H9 (cell line): ENCODE measurements at regions not wholly inside any gene's neighbourhood (a gene's known extent, or its start where the extent isn't known, plus 50 kb on each side); places are given as distances from the start of the nearest gene placed in this dataset.

ENCODE experiments used
- DNase-seq: peaks from one replicate; pipeline ENCODE4 v3.0.0-alpha.2; 2017
- H2AFZ ChIP-seq: one replicate; pipeline ENCODE4 v1.6.1; 2013; ENCODE audit warnings: mild to moderate bottlenecking, low read length, control low read depth, moderate library complexity
- H2AK5ac ChIP-seq: 2 replicates; pipeline ENCODE4 v1.6.1; 2013; ENCODE audit warnings: low read length, control low read depth, mixed read lengths; ENCODE audit not compliant: insufficient read length
- H2BK120ac ChIP-seq: one replicate; pipeline ENCODE4 v1.6.1; 2013; ENCODE audit warnings: low read depth, mild to moderate bottlenecking, low read length, control low read depth, inconsistent platforms; ENCODE audit not compliant: poor library complexity, severe bottlenecking
- H2BK12ac ChIP-seq: 2 replicates; pipeline ENCODE4 v1.6.1; 2013; ENCODE audit warnings: low read length, control low read depth, mixed read lengths, low read depth; ENCODE audit not compliant: insufficient read length
- H2BK15ac ChIP-seq: 2 replicates; pipeline ENCODE4 v1.6.1; 2013; ENCODE audit warnings: low read depth, low read length, control low read depth
- H2BK20ac ChIP-seq: one replicate; pipeline ENCODE4 v1.6.1; 2013; ENCODE audit warnings: low read depth, mild to moderate bottlenecking, low read length, control low read depth, inconsistent platforms; ENCODE audit not compliant: poor library complexity, severe bottlenecking
- H2BK5ac ChIP-seq: 2 replicates; pipeline ENCODE4 v1.6.1; 2013; ENCODE audit warnings: low read length, control low read depth, mixed read lengths; ENCODE audit not compliant: insufficient read length
- H3K14ac ChIP-seq: 2 replicates; pipeline ENCODE4 v1.6.1; 2013; ENCODE audit warnings: low read length, control low read depth; ENCODE audit not compliant: insufficient read depth
- H3K18ac ChIP-seq: 2 replicates; pipeline ENCODE4 v1.6.1; 2013; ENCODE audit warnings: low read depth, mild to moderate bottlenecking, mixed read lengths, low read length, control low read depth; ENCODE audit not compliant: insufficient read length
- H3K23ac ChIP-seq: 2 replicates; pipeline ENCODE4 v1.6.1; 2013; ENCODE audit warnings: low read length, control low read depth, mixed read lengths, low read depth; ENCODE audit not compliant: insufficient read length
- H3K23me2 ChIP-seq: 2 replicates; pipeline ENCODE4 v1.6.1; 2013; ENCODE audit warnings: low read depth, mild to moderate bottlenecking, mixed read lengths, low read length, control low read depth; ENCODE audit not compliant: insufficient read length, poor library complexity, severe bottlenecking
- H3K27ac ChIP-seq: 2 replicates; pipeline ENCODE4 v1.5.1; 2013; ENCODE audit warnings: low read length, control low read depth, mixed read lengths, low read depth; ENCODE audit not compliant: insufficient read length
- H3K27me3 ChIP-seq: 2 replicates; pipeline ENCODE4 v1.6.1; 2013; ENCODE audit warnings: low read length, control low read depth, inconsistent platforms; ENCODE audit not compliant: insufficient read depth
- H3K4ac ChIP-seq: 2 replicates; pipeline ENCODE4 v1.6.1; 2013; ENCODE audit warnings: low read depth, mild to moderate bottlenecking, control low read depth, inconsistent platforms, low read length, moderate library complexity
- H3K4me1 ChIP-seq: 2 replicates; pipeline ENCODE4 v1.6.1; 2013; ENCODE audit warnings: low read length, control low read depth, inconsistent platforms; ENCODE audit not compliant: insufficient read depth
- H3K4me2 ChIP-seq: 2 replicates; pipeline ENCODE4 v1.6.1; 2013; ENCODE audit warnings: low read length, control low read depth, mixed read lengths; ENCODE audit not compliant: insufficient read length, insufficient read depth
- H3K56ac ChIP-seq: 2 replicates; pipeline ENCODE4 v1.6.1; 2013; ENCODE audit warnings: low read depth, mild to moderate bottlenecking, mixed read lengths, low read length, control low read depth; ENCODE audit not compliant: insufficient read length
- H3K79me1 ChIP-seq: 2 replicates; pipeline ENCODE4 v1.6.1; 2013; ENCODE audit warnings: low read depth, mild to moderate bottlenecking, moderate library complexity, low read length, control low read depth, inconsistent platforms; ENCODE audit not compliant: insufficient read depth, poor library complexity, severe bottlenecking
- H3K79me2 ChIP-seq: 2 replicates; pipeline ENCODE4 v1.6.1; 2013; ENCODE audit warnings: low read length, control low read depth, inconsistent platforms; ENCODE audit not compliant: insufficient read depth
- H3K9ac ChIP-seq: 2 replicates; pipeline ENCODE4 v1.6.1; 2013; ENCODE audit warnings: low read length, control low read depth, mixed read lengths; ENCODE audit not compliant: insufficient read length; ENCODE audit errors: extremely low read depth
- H3K9me3 ChIP-seq: one replicate; pipeline ENCODE4 v1.6.1; 2013; ENCODE audit warnings: low read depth, low read length, inconsistent platforms; ENCODE audit not compliant: control insufficient read depth
- H3T11ph ChIP-seq: one replicate; pipeline ENCODE4 v1.6.1; 2013; ENCODE audit warnings: mild to moderate bottlenecking, low read length, control low read depth, inconsistent platforms
- H4K20me1 ChIP-seq: one replicate; pipeline ENCODE4 v1.6.1; 2013; ENCODE audit not compliant: control insufficient read depth, insufficient read length, insufficient read depth
- H4K5ac ChIP-seq: 2 replicates; pipeline ENCODE4 v1.6.1; 2013; ENCODE audit warnings: low read depth, mild to moderate bottlenecking, mixed read lengths, low read length, control low read depth; ENCODE audit not compliant: insufficient read length
- H4K8ac ChIP-seq: replicated peaks from 2 replicates; pipeline ENCODE4 v1.6.1; 2013; ENCODE audit warnings: low read length, control low read depth, mixed read lengths, low read depth; ENCODE audit not compliant: insufficient read length
- H4K91ac ChIP-seq: 2 replicates; pipeline ENCODE4 v1.6.1; 2013; ENCODE audit warnings: low read depth, mild to moderate bottlenecking, moderate library complexity, mixed read lengths, low read length, control low read depth; ENCODE audit not compliant: insufficient read length
- H3K27ac Mint-ChIP-seq, 3 experiments: 2 replicates in 2 of 3; 3 replicates in 1 of 3; pipeline ENCODE4 v1.8.0; 2020 to 2021; ENCODE audit warnings: mixed read lengths in 3 of 3, mild to moderate bottlenecking in 1 of 3, moderate library complexity in 1 of 3
- H3K27me3 Mint-ChIP-seq: 2 replicates; pipeline ENCODE4 v1.8.0; 2021; ENCODE audit warnings: low read depth, mild to moderate bottlenecking, moderate library complexity, mixed read lengths
- H3K36me3 Mint-ChIP-seq, 3 experiments: 2 replicates in 2 of 3; 3 replicates in 1 of 3; pipeline ENCODE4 v1.8.0; 2020 to 2021; ENCODE audit warnings: low read depth in 3 of 3, mixed read lengths in 3 of 3; ENCODE audit not compliant: insufficient read depth in 1 of 3
- H3K4me1 Mint-ChIP-seq, 2 experiments: 2 replicates each; pipeline ENCODE4 v1.8.0; 2020; ENCODE audit warnings: mixed read lengths in 2 of 2
- H3K4me3 Mint-ChIP-seq, 2 experiments: 2 replicates in 1 of 2; 3 replicates in 1 of 2; pipeline ENCODE4 v1.8.0; 2020 to 2021; ENCODE audit warnings: mild to moderate bottlenecking in 2 of 2, mixed read lengths in 2 of 2, moderate library complexity in 1 of 2
- H3K9me3 Mint-ChIP-seq, 2 experiments: 2 replicates in 1 of 2; 3 replicates in 1 of 2; pipeline ENCODE4 v1.8.0; 2020; ENCODE audit warnings: mild to moderate bottlenecking in 2 of 2, mixed read lengths in 2 of 2, moderate library complexity in 1 of 2
- WGBS: extraction: QIAGEN DNeasy Blood & Tissue Kit; methylation state at CpG from one replicate; pipeline ENCODE4 v1.1.7; 2013; ENCODE audit warnings: missing lambda C conversion rate, low lambda C conversion rate, mixed read lengths; ENCODE audit not compliant: insufficient read length; ENCODE audit errors: extremely low coverage; 5-methylcytosine and 5-hydroxymethylcytosine counted together
- TF ChIP-seq, protein P1 (sequence below): fragments of 200-600 bp; sonication (generic); conservative IDR thresholded peaks from 3 replicates; pipeline ENCODE4 v1.8.0; 2021; ENCODE audit warnings: antibody characterized with exemption, mild to moderate bottlenecking

GRCh38 chr1:4959216-4959615, 304.8 kb downstream of the AJAP1 start:
- no peak overlapping the region for H2BK20ac ChIP-seq
- H2AFZ ChIP-seq: no peak overlapping the region
- H3K79me1 ChIP-seq: no peaks in the 10 kb centered on the region
- H2BK12ac ChIP-seq: no peak overlapping the region
- H2BK15ac ChIP-seq: no peak overlapping the region
- H4K91ac ChIP-seq: no peak overlapping the region
- no peak overlapping the region for H3K9ac ChIP-seq
- no peaks in the 10 kb centered on the region for H3K23me2 ChIP-seq
- no peak overlapping the region for H3K27ac Mint-ChIP-seq
- H3K27ac ChIP-seq: no peak overlapping the region
- no peak overlapping the region for H3K4me2 ChIP-seq
- H3K27me3 Mint-ChIP-seq: peaks cover 17% of the 10 kb centered on the region
- no CpG with 5 or more reads among the region's 6 CpGs for WGBS
- H3K27me3 ChIP-seq: no peaks in the 10 kb centered on the region
- no peak overlapping the region for H2BK5ac ChIP-seq
- H3K23ac ChIP-seq: no peak overlapping the region
- DNase-seq: no peak
- H2AK5ac ChIP-seq: no peak overlapping the region
- H3T11ph ChIP-seq: no peak overlapping the region
- H3K4me1 ChIP-seq: no peaks in the 10 kb centered on the region
- peaks cover 6 to 18% of the 10 kb centered on the region in 2 experiments for H3K4me1 Mint-ChIP-seq
- H3K56ac ChIP-seq: no peak overlapping the region
- TF ChIP-seq, protein P1, sequence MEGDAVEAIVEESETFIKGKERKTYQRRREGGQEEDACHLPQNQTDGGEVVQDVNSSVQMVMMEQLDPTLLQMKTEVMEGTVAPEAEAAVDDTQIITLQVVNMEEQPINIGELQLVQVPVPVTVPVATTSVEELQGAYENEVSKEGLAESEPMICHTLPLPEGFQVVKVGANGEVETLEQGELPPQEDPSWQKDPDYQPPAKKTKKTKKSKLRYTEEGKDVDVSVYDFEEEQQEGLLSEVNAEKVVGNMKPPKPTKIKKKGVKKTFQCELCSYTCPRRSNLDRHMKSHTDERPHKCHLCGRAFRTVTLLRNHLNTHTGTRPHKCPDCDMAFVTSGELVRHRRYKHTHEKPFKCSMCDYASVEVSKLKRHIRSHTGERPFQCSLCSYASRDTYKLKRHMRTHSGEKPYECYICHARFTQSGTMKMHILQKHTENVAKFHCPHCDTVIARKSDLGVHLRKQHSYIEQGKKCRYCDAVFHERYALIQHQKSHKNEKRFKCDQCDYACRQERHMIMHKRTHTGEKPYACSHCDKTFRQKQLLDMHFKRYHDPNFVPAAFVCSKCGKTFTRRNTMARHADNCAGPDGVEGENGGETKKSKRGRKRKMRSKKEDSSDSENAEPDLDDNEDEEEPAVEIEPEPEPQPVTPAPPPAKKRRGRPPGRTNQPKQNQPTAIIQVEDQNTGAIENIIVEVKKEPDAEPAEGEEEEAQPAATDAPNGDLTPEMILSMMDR: no peak
- H2BK120ac ChIP-seq: no peak overlapping the region
- H3K4me3 Mint-ChIP-seq: no peak overlapping the region
- H3K79me2 ChIP-seq: no peaks in the 10 kb centered on the region
- no peaks in the 10 kb centered on the region for H3K9me3 ChIP-seq
- H3K9me3 Mint-ChIP-seq: peaks cover 7 to 9% of the 10 kb centered on the region in 2 experiments; a peak in 4 of 5 replicates
- H4K5ac ChIP-seq: no peak overlapping the region
- no peak overlapping the region for H4K8ac ChIP-seq
- no peak overlapping the region for H3K14ac ChIP-seq
- peaks cover 0 to 3% (median 2%) of the 10 kb centered on the region in 3 experiments; a peak in 4 of 7 replicates for H3K36me3 Mint-ChIP-seq
- H3K4ac ChIP-seq: no peak overlapping the region
- H3K18ac ChIP-seq: no peak overlapping the region
- no peaks in the 10 kb centered on the region for H4K20me1 ChIP-seq
